Panc1 (cell line): ENCODE measurements at regions not wholly inside any gene's neighbourhood (a gene's known extent, or its start where the extent isn't known, plus 50 kb on each side); places are given as distances from the start of the nearest gene placed in this dataset.

Experiments used
- ATAC-seq: fragments of 200-7000 bp; cut with Tn5 transposase; 2 replicates; pipeline ENCODE4 v1.9.1; 2020; ENCODE audit warnings: mild to moderate bottlenecking, moderate library complexity
- BruUV-seq: library from RNA; stranded (reverse); fragments of 400-500 nt; replicated peaks from 2 replicates; lab custom pipeline; 2021; lab: Mats Ljungman, UMichigan
- CTCF ChIA-PET: fragments of 300-600 bp; sonication (Branson Sonifier 250); formaldehyde crosslinking; loops from one replicate; lab custom pipeline; 2022; ENCODE audit warnings: antibody characterized with exemption; lab: Charles Lee
- POLR2A ChIA-PET: fragments of 300-600 bp; sonication (Branson Sonifier 250); formaldehyde crosslinking; loops from one replicate; lab custom pipeline; 2022; ENCODE audit warnings: antibody characterized with exemption; lab: Charles Lee
- DNase-seq: peaks from one replicate; pipeline ENCODE4 v3.0.0-alpha.2; 2010; ENCODE audit warnings: low read depth, low spot score
- H3K27ac ChIP-seq: 2 replicates; pipeline ENCODE4 v1.5.1; 2011; ENCODE audit warnings: mild to moderate bottlenecking, low read length, inconsistent platforms
- H3K27me3 ChIP-seq: fragments of 200-500 bp; sonication (Bioruptor generic); 2 replicates; pipeline ENCODE4 v1.6.0; 2014; ENCODE audit warnings: low read length, inconsistent platforms; ENCODE audit not compliant: control insufficient read depth, insufficient read depth
- H3K36me3 ChIP-seq: fragments of 200-500 bp; sonication (Bioruptor generic); 2 replicates; pipeline ENCODE4 v1.5.1; 2014; ENCODE audit warnings: inconsistent platforms, mild to moderate bottlenecking, low read length, moderate library complexity; ENCODE audit not compliant: control insufficient read depth, insufficient read depth
- H3K4me1 ChIP-seq: 2 replicates; pipeline ENCODE4 v1.5.1; 2011; ENCODE audit warnings: inconsistent platforms, mild to moderate bottlenecking, low read length, moderate library complexity; ENCODE audit not compliant: control insufficient read depth, insufficient read depth
- H3K4me3 ChIP-seq, 2 experiments: 2 replicates each; pipeline ENCODE4 v1.5.1; 2011 to 2012; ENCODE audit warnings: low read depth in 2 of 2, low read length in 2 of 2, mild to moderate bottlenecking in 2 of 2, inconsistent platforms in 1 of 2, moderate library complexity in 1 of 2
- H3K9me3 ChIP-seq: fragments of 200-500 bp; sonication (Bioruptor generic); 2 replicates; pipeline ENCODE4 v1.5.1; 2014; ENCODE audit warnings: low read depth, mild to moderate bottlenecking, inconsistent platforms, low read length, moderate library complexity; ENCODE audit not compliant: control insufficient read depth, insufficient read depth
- CTCF ChIP-seq: fragments of 450-650 bp; IDR thresholded peaks from 2 replicates; pipeline ENCODE4 v1.5.1; 2017; ENCODE audit warnings: mild to moderate bottlenecking
- POLR2AphosphoS5 ChIP-seq: IDR thresholded peaks from 2 replicates; pipeline ENCODE4 v1.6.1; 2012; ENCODE audit warnings: mild to moderate bottlenecking, low read depth, low read length, moderate library complexity
- REST ChIP-seq, 2 experiments: IDR thresholded peaks; 2 replicates each; pipeline ENCODE4 v1.6.1; 2011 to 2012; ENCODE audit warnings: low read depth in 2 of 2, control low read depth in 1 of 2, low read length in 1 of 2, mild to moderate bottlenecking in 1 of 2, moderate library complexity in 1 of 2; ENCODE audit not compliant: insufficient read depth in 1 of 2
- SIN3A ChIP-seq: IDR thresholded peaks from 2 replicates; pipeline ENCODE4 v1.6.1; 2012; ENCODE audit warnings: low read depth, mild to moderate bottlenecking, low read length, moderate library complexity, borderline replicate concordance; ENCODE audit not compliant: insufficient read depth
- TCF7L2 ChIP-seq: IDR thresholded peaks from 2 replicates; pipeline ENCODE4 v1.6.1; 2011; ENCODE audit warnings: mild to moderate bottlenecking, low read depth, low read length, inconsistent platforms
- in situ Hi-C: cut with HindIII; loops from 2 replicates; pipeline ENCODE4 v1.10.0; 2016; ENCODE audit warnings: low sequenced_read_pairs, low pct_unique_long_range_greater_than_20kb
- intact Hi-C: fragments of 100-400 bp; cut with micrococcal nuclease; formaldehyde crosslinking; loops from one replicate; pipeline ENCODE4 v1.10.0; 2022; ENCODE audit not compliant: unreplicated experiment

GRCh38 chr15:70383856-70384255 lies 286.1 kb upstream of the TLE3 start:
- intact Hi-C loops (no loop called here), in situ Hi-C loops (no loop called here)
- CTCF ChIA-PET, result no interaction called here
- Histone ChIP-seq H3K27me3 (no peaks in the 10 kb centered on the region), H3K4me1 (peaks cover 2% of the 10 kb centered on the region; the same call in 1 of the 2 replicates), H3K4me3 (no peak overlapping the region), H3K9me3 (peaks cover 9% of the 10 kb centered on the region; the same call in 1 of the 2 replicates), H3K36me3 (no peaks in the 10 kb centered on the region), H3K27ac (no peak overlapping the region)
- BruUV-seq, result no TSS peak
- DNase-seq (no peak), ATAC-seq (no peak)
- POLR2A ChIA-PET, result no interaction called here
- TF ChIP-seq SIN3A, result no peak
- TF ChIP-seq POLR2AphosphoS5, result no peak
- no peak for TF ChIP-seq REST (IDR thresholded peaks at IDR 0.05; ENCODE audit: insufficient read depth in 1 of 2, low read depth in 2 of 2, low read length in 1 of 2)
- no peak for TF ChIP-seq TCF7L2
- no peak for TF ChIP-seq CTCF

- no TSS peak for BruUV-seq
- in situ Hi-C loops (no loop called here), intact Hi-C loops (no loop called here)
- Histone ChIP-seq H3K9me3 (peaks cover 9% of the 10 kb centered on the region; the same call in 1 of the 2 replicates), H3K27ac (no peak overlapping the region), H3K27me3 (no peaks in the 10 kb centered on the region), H3K4me1 (peaks cover 10% of the 10 kb centered on the region; the same call in 1 of the 2 replicates), H3K4me3 (no peak overlapping the region), H3K36me3 (no peaks in the 10 kb centered on the region)
- DNase-seq (no peak), ATAC-seq (no peak)
- TF ChIP-seq POLR2AphosphoS5 (no peak), REST (IDR thresholded peaks at IDR 0.05; ENCODE audit: insufficient read depth in 1 of 2, low read depth in 2 of 2, low read length in 1 of 2) (no peak), SIN3A (no peak)
- CTCF ChIA-PET, result no interaction called here
- POLR2A ChIA-PET, result no interaction called here
Observed at GRCh38 chr15:70382762-70383458, 285.2 kb upstream of the TLE3 start.
